ENCODE measurements at regions not wholly inside any gene's neighbourhood (a gene's known extent, or its start where the extent isn't known, plus 50 kb on each side); places are given as distances from the start of the nearest gene placed in this dataset.
A peak's percentile ranks its signal among the peaks of the same experiment; 100 is the strongest.
"Not testable (repeated sequence)": the region's sequence is repeated elsewhere in the genome, so short reads cannot be mapped to it uniquely, and the experiment has no call there.

DNA sequence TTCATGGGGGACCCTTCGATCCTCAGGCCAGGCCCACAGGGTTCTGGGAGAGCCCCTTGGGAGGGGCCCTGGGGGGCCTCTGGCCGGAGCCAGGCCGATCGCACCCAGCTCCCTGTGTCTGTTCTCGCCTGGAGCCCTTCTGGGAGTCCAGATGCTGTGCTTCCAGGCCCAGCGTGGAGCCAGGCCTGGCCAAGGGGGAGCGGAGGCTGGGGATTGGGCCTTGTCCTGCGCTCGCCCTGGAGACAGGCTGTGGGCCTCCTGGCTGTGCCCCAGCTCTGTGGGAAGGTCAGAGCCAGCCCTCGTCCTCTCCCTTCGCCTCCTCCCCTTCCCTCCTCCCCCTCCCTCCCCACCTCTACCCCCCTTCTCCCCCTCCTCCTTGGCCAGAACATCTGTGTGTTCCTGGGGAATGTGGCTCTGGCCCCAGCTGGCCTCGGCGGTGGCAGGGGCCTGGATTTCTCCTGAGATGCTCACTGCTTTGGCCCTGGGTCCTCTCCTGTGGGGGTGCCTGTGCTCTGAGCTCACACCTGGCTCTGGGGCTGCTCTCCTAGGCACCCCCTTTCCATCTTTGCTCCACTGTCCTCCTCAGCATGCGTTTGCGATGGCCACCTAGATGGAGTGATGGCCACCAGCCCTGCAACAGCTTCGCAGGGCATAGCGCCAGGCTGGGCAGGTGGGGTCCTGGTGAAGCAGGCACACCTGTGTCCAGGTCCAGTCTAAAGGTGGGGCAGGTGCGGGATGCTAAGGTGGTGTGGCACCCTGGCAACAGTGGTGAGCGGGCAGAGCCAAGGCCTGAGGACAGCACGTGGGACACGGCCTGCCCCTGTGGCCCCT is 90.6 kb upstream of the CIBAR2 start:
- peak; percentile 53 for DNase-seq (ENCODE audit: low read depth)

DNA sequence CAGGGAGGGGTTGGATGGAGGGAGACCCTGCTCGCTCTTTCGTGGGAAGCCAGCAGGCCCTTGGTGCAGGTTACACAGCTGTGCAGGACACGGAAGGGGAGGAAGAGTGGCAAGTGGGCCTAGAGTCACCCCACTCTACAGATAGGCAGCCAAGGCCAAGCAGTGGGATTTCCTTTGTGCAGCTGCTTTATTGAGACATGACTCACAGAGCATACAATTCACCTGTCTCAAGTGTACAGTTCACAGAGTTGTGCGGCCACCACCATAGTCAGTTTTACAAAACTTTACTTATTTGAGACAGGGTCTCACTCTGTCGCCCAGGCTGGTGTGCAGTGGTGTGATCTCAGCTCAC is 91.2 kb upstream of the CIBAR2 start:
- DNase-seq (ENCODE audit: low read depth) = no peak

DNA sequence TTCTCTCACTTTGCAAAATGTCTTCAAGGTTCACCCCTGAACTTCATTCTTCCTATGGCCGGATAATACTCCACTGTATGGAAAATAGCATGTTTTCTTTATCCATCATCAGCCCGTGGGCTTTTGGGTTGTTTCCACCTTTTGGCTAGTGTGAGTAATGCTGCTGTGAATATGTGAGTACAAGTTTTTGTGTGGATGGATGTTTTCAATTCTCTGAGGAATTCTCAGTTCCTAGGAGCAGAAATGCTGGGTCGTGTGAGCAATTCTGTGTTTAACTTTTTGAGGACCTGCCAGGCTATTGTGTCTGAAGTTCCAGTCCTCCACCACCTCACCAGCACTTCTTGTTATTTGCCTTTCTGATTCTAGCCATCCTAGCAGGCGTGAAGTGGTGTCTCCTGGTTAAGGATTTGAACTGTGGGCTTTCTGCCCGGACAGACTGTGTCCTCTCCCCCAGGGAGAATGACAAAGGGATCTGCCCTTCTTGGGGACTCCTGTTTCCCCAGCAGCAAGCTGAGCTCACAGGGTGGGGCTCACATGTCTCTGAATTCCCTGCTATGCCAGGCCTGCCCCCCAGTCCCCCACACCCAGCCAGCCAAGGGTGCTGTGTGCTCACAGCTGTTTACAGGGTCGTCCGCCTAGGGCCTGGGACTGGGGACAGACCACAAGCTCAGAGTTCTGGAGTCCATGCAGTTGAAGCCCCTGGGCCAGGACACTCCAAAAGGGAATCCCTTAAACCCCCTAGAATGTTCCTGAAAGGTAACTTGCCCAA is 92.2 kb upstream of the CIBAR2 start:
- peak; percentile 42 for DNase-seq (ENCODE audit: low read depth)

DNA sequence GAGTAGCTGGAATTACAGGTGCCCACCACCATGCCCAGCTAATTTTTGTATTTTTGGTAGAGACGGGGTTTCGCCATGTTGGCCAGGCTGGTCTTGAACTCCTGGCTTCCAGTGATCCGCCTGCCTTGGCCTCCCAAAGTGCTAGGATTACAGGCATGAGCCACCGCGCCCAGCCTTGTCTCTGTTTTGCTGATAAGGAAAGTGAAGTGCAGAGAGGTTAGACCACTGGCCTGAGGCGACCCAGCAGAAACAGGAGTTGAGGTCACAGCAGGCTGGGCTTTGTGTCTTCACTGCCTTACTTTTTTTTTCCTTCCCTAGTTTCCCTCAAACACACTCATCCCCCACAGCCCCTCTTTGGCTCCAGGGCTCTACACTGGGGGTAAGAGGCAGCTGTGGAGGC is 93.0 kb upstream of the CIBAR2 start:
- not testable (repeated sequence) for DNase-seq (ENCODE audit: low read depth)

DNA sequence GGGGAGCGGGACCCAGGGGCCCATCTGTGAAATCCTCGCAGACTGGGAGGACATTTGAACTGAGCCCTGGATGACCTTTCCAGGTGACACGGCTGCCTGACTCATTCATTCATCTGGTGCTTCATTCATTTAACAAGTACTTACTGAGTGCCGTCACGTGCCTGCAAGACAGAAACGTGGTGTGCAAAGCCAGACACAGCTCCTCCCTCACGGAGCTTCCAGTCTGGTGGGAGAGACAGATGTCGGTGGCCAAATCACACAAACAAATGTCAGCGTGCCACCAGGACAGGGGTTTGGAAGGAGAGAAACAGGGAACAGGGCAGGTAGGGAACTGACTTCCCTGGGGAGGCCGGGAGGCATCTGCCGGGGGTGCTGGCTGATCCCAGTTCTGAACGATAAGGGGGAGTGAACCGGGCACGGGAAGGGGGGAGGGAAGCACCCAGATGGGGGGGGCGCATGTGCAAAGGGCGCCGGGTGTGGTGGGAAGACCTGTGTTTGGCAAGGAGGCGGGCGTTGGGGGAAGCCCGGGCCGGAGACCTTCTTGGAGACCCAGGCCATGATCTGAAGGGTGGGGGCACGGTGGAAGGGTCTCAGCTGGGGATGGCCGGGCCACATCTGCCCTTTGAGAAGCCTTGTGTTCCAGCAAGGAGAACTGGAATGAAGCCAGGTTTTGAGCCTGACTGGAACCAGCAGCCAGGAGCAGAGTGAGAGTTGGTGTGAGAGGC is 93.6 kb upstream of the CIBAR2 start:
- no peak for DNase-seq (ENCODE audit: low read depth)

DNA sequence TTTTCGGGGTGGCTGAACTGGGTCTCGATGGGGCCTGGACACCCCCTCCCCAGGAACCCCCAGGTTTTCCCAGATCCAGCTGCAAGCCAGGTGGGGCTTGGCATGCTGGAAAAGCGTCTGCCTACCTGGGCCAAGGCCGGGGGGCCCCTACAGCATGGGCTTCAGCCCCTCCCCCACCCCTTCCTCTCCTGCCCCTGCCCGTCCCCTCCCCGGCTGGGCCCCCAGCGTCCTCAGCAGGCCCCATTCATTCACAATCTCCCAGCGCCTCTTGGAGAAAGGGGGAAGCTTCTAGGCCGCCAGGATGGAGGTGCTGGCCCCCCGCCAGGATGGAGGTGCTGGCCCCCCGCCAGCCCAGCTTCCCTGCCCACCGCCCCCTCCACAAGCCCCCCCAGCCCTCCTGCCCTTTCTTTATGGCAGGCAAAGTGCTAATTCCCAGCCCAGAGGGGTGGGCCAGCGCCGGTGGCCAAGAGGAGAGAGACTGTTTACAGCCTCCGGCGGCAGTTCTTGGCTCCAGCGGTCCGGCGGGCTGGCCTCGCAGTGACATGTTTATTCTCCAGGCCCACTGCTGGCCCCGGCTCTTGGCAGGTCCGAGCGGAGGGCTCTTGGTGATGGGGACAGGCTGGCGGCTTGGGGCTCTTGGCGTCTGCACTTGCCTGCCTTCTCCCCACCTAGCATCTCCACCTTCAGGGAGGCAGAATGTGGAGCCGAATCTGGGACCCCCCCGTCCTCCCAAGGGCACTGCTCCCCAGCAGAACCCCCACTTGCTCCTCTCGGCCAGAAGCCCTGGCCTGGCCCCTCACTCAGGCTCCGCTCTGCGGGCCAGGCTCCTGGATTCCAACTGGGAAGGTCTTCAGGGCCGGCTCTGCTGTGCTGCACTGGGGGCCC is 94.4 kb upstream of the CIBAR2 start:
- no peak for DNase-seq (ENCODE audit: low read depth)

DNA sequence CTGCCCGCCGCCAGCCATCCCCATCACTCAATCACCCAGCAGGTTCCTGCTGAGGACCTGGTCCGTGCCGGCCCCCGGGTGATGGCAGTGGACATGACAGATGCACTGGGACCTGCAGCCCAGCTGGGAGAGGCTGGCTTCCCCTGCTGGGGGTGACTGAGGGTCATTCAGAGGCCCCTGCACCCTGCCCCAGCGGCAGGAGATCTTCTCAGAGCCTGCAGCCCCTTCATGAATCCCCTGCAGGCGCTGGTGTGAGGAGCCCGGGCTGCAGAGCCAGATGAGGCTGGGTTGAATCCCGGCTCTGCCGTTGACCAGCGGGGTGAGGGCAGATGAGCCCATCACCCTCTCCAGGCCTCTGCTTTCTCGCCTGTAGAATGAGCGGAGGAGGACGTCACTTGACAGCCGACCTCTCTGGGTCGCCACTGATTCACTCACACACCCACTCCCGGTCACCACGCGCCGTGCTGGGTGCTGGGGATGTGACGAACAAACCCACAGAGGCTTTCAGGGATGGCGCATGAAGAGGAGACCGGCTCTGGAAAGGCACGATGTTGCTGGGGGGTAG is 95.2 kb upstream of the CIBAR2 start:
- DNase-seq (ENCODE audit: low read depth) = no peak

DNA sequence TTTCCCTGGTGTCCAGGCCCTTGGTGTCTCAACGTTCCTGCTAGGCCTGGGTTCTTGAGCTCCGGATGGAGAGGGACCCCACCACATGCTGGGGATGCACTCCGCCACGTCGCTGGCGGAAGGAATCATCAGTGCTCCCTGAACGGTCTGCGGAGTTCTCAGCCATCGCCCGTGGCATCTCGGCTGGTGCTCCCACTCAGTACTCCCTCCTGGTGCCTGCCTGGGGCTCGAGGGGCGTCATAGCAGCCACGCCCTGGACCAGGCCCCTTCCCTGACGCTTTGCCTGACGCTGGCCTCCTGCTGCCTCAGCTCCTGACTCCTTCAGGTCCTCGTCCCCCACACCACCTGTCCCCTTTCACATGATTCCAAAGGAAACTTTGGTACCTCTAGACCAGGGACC is 95.9 kb upstream of the CIBAR2 start:
- DNase-seq (ENCODE audit: low read depth) = no peak

DNA sequence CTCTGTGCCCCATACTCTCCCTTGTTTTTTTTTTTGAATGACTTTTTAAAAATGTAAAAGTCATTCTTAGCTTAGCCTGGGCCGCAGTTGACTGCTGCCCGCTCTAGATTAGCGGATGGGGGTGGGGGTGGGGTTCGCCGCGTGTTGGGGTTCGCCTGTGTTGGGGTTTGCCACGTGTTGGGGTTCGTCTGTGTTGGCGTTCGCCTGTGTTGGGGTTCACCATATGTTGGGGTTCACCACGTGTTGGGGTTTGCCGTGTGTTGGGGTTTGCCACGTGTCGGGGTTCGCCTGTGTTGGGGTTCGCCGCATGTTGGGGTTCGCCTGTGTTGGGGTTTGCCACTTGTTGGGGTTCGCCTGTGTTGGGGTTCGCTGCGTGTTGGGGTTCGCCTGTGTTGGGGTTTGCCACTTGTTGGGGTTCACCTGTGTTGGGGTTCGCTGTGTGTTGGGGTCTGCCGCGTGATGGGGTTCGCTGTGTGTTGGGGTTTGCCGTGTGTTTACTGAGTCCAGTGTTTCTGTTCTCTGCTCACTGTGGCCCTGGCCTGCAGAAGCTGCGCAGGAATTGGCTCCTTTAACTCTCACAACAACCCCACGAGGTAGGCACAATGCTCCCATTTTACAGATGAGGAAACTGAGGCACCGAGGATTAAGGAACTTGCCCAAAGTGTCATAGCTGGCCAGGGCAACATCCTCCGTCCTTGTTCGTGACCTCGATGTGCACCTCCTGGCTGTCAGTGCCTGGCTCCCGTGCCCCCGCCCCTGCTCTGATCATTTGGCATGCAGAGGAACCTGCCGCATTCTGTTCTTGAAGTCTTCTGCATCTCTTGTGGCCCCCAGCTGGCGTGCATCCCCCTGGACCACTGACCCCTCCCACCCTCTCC is 96.6 kb upstream of the CIBAR2 start:
- no peak for DNase-seq (ENCODE audit: low read depth)

DNA sequence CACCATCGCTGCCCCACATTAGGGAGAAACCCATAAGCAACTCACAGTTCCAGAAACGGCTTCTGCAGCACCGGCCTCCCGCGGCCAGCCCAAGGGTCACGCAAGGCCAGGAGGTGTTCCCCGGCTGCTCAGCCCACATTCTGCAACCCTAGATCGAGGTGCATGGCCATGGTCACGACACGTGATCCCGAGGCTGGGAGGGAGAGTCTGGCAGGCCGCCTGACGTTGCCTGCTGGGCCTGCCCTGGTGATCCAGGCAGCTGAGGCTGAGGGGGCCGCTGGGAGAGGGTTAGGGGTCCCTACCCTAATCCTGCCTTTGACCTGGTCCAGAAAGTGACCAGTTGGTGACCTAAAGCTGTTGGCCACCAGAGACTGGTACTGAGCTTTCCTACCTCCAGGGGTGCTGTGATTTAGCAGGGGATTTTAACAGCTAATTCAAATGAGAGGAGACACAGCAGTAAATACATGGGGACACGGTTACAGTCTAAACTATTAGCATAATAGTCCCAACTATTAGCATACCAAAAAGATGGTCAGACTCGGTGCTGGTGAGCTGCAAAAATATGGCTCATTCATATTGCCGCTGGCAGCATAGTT is 97.4 kb upstream of the CIBAR2 start:
- DNase-seq (ENCODE audit: low read depth) = no peak

DNA sequence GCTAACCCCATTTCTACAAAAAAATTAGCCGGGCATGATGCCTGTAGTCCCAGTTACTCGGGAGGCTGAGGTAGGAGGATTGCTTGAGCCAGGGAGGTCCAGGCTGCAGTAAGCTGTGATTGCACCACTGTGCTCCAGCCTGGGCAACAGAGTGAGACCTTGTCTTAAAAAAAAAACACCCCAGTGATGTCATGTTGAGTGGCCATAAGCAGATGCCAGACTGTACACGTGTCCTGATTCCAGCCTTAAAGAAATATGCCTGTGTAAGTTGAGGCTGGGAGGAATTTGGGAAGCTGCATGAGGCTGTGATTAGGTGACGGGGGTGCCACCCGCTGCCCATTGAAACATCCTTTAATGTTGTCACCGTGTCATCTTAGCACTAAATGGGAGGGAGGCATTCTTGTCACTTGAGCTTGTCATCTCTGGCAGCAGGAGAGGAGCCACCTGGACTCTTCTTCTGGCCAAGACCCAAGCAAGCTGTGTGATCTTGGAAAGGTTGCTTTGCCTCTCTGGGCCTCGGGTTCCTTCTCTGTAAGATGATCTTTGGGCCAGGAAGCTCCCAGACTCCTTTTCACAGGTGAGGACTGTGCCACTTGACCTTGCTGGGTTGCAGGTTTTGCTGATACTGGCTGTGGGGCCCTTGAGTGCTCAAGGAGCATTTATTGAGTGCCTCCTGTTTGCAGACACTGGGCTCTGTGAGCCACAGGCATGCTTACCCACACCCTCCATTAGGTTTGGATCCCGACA is 98.3 kb upstream of the CIBAR2 start:
- DNase-seq (ENCODE audit: low read depth) = peak; percentile 66

DNA sequence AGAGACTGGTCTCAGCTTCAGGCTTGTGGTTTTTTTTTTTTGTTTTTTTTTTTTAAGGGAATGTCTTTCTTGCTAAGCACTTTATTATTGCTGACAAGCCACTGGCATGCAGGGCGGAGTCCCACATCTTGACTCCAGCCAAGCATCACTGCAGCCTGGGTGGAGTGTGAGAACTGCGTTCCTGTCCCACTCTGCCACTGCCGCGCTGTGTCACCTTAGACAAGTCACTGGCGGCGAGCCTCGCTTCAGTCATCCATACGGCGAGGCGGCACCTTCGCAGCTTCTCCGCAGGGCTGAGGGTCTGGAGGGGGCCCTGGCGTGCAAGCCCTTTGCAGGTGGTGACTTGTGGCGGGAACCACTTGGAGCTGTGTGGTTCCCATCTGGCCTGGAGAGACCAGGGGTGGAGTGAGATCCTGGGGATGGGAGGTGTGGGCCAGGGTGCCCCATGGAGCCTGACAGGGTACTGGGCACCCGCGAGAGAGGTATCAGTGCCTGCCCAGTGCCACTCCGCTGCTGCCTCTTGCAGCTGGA is 99.1 kb upstream of the CIBAR2 start:
- DNase-seq (ENCODE audit: low read depth) = peak; percentile 54

DNA sequence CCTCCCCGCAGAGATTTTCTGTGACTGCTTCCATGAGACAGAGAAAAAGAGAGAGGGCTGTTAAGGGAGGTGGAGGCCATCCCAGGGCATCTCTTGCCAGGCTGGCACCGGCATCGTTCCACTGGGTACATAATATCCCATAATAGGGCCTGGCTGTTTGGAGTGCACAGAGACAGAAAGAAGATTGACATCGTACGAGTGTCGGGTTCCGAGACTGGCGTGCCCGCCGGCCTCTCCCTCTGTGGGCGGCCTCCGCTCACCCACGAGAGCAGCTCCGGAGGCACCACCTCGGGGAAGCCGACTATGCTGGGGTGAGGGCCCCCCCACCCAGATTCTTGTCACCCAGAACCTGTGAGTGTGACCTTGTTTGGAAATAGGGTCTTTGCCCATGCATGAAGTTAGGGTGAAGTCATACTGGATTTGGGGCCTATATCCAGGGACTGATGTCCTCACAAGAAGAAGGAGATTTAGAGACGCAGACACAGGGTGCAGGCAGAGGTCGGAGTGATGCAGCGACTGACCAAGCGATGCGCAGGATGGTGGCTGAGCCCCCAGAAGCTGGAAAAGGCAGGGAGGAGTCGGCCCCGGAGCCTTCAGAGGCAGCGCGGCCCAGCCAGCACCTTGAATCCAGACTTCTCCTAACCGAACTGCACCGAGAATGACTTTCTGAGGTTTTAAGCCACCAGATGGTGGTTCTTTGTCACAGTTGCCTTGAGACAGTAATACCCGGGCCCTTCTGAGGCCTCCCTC is 101.8 kb upstream of the CIBAR2 start:
- no peak for DNase-seq (ENCODE audit: low read depth)

DNA sequence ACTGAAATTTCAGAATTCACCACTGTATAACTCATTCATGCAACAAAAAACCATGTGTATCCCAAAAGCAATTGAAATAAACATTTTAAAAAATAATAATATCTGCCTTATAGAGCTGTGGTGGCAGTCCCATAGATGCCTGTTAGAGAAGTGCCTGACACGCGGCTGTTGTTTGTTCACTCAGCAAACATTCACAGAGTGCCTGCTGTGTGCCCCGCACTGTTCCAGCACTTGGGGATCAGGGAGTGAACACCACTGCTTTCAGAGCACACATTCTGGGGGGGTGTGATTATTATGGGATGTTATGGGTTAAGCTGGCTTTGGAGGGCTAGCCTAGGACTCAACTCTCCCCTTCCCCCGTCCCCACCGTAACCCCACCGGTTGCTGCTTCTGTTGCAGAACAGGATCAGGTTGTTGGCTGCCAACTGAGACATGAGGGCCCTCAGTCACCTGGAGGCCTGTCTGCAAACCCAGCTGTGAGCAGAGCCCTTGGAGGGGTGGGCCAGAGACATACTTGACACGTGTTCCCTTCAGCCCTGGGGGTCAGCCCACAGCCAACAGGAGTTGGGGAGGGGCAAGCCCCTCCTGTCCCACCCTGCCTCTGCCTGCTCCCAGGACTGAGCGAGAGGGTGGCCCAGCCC is 103.3 kb upstream of the CIBAR2 start:
- DNase-seq (ENCODE audit: low read depth) = no peak

DNA sequence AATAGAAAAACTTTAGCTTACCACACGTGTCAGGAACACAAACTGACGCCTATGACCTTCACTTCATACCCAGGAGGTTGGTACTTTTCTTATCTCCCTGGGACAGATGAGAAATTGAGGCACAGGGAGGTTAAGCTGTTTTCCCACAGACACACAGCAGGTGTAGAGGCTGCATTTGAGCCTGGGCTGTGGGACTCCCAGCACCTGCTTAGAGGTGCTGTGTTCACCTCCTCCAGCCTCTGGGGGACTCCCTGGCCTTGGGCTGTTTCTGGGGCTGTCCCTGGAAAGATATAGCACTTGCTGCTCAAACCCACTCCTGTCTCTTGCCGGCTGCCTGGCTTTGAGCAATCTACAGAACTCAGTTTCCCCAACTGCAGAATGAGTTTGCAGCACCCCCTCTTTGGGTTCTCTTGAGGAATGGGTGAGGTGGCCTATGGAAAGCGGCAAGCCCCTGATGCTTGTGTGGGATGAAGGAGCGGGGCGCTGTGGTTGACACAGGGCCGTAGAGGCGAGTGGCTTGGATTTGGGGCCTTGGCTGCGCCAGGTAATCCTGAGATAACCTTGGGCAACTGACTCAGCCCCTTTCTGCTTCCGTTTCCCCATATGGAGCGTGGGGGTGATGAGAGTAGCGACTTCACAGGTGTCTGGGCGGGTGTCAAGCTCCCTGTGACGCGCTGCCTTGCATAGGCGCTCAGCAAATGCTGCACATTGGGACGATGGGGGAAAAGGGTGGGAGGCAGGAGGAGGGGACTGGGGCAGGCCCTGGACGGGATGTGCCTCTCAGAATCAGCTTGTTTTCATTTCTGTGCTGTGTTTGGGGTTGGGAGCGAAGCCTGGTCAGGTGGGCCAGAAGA is 104.5 kb upstream of the CIBAR2 start:
- DNase-seq (ENCODE audit: low read depth) = no peak

DNA sequence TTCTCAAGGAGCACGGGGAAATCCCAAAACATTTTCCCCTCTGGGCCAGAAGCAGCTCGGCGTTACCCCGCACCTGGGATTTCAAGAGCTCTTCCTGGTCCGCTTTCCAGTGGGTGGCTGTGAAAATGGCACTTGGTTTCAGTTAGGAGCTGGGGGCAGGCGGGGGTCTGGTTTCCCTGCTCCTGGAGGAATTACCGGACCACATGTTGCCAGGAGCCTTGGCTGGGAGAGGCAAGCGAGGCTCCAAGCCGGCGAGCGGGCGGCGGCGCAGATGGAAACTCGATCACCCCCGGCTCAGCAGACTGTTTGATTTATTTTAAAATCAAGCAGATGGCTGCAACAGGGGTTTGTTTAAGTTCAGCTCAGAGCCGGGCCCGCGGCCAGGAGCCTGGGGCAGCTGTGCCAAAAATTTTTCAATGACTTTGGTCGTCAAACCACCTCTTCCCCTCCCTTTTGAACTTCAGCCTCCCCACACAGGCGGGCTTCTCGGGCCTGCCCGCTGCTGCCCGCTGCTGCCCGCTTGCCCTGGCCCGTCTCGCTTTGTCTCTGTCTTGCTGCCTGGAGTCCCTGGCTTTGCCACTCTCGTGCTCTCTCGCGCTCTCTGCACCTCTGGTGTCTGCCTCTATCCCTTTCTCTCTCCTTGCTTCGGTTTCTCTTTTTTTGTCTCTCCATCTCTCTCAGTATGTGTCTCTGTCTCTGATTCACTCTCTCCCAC is 108.0 kb upstream of the CIBAR2 start:
- peak; percentile 83 for DNase-seq (ENCODE audit: low read depth)
